ENCODE measurements at regions not wholly inside any gene's neighbourhood (a gene's known extent, or its start where the extent isn't known, plus 50 kb on each side); places are given as distances from the start of the nearest gene placed in this dataset.

DNA sequence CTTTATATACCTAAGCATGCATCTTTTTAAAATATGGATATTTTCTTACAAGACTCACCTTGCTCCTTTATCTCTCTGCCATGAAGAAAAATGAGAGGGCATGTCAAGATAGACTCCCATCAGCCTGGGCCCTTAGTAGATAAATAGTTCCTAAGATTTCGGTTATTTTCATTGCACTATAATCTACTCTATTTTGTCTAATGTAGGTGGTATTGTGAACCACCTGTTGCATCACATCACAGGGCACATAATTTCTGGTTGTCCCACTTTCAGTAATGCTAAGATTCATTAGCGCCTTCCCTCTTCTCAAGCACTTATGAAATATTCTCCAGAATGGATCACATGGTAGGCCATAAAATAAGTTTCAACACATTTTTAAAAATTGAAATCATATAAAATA, 202.5 kb upstream of the ADRA1B start:
- no peak for DNase-seq

DNA sequence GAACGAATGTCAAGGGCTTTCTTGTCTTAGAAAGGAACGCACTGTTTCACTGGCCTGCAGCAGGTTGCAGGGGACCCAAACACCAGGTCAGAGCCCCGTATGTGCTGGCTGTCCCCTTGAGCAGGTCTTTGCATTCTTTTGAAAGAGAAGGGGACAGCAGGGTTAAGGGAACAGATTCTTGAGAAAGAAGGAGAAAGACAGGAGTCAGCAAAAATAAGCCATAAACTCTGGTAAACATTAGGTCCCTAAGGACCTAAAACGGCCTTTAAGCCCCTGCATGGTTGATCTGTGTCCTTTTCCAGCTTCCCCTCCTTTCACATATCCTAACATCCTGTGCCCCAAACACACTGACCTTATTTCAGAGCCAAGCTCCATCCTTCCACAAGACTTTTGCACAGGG, 190.8 kb upstream of the ADRA1B start:
- DNase-seq: no peak

DNA sequence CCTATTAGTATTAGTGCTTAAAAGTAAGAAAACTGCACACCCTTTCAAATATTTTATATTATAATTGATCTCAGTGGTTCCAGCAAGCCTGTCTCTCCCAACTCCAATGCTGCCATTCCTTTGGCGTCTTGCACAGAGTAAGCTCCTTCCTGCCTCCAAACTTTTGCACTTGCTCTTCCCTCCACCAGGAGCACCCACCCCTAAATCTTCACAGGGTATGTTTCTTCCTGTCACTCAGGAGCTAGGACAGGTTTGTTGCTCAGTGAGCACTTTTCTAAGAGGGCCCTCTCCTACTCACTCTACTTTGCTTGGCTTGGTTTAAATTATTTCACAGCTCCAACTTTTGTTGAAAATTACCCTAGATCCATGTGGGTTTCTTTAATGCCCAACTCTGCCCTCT, 189.1 kb upstream of the ADRA1B start:
- DNase-seq: no peak

DNA sequence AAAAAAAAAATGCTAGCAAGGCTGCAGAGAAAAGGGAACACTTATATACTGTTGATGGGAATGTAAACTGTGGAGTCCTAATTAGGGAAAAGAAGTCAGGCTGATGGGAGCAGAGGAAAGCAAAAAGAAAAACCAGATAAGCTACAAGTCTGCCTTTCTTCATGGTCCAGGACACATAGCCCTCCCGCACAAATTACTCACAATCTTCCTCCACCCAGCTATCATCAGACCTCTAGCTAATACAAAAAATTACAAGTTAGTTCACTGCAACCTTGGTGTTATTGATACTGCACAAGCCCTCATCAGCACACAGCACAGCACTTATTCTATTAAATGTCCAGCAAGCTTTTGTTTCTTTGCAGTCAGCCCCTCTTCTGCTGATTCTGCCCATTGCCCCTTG, 186.0 kb upstream of the ADRA1B start:
- DNase-seq: no peak

DNA sequence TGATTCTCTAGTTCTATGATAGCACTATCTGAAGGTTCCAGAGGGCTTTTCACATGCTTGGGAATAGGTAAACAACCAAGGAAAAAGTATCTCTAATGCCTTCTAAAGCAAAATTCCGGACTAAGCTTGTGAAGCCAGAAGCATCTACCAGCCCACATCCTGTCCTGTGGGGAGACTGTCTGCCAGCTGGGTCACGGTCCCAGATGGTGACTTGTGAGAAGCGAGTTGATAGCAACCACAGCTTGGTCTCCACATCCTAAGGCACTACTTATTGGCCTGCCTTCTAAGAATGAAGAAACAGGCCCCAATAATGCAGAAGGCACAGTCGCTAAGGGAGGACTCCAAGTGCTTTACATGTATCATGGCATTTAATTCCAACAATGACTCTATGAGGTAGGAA, 184.1 kb upstream of the ADRA1B start:
- DNase-seq: peak; percentile 35

GRCh38 chr5:159734366-159734765, 181.9 kb upstream of the ADRA1B start:
- DNase-seq: no peak

DNA sequence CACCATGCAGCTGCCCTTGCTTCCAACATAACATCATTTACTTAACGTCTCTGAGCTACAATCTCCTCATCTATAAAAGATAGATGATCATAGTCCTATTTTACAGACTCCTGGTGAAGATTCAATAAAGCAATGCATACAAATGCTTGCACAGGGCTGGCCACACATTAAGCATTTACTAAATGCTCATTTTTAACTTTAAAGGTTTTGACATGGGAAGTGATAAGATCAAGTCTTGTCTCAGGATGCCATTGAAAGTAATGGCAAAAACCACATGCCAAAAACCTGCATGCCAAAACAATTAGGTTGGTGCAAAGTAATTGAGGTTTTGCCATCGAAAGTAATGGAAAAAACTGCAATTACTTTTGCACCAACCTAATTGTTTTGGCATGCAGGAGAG, 181.2 kb upstream of the ADRA1B start:
- DNase-seq: peak; percentile 8

GRCh38 chr5:159735749-159736660, 180.3 kb upstream of the ADRA1B start:
- peak; percentile 21 for DNase-seq

GRCh38 chr5:159736844-159737243, 179.4 kb upstream of the ADRA1B start:
- DNase-seq: no peak

- no peak for DNase-seq
Measured at GRCh38 chr5:159737263-159737662, 179.0 kb upstream of the ADRA1B start.

GRCh38 chr5:159741829-159742322, 174.4 kb upstream of the ADRA1B start:
- no peak for DNase-seq

DNA sequence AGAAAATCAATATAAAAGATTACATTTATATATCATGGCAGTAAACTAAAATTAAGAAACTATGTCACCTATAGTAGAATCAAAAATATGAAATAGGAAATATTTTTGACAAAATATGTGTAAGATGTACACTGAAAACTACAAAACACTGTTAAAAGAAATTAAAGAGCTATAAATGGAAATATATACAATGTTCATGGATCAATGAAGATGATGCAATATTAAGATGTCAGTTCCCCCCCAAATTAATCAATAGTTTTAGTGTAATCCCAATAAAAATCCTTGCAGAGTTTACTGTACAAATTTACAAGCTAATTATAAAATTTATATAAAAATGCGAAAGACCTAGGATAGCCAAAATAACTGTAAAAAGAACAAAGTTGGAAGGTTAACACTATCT, 173.0 kb upstream of the ADRA1B start:
- no peak for DNase-seq

- no peak for DNase-seq
Measured at GRCh38 chr5:159746707-159747106, 169.6 kb upstream of the ADRA1B start.

- DNase-seq: peak; percentile 69
Measured at GRCh38 chr5:159749146-159749545, 167.1 kb upstream of the ADRA1B start.

- no peak for DNase-seq
Measured at GRCh38 chr5:159750226-159750625, 166.1 kb upstream of the ADRA1B start.

GRCh38 chr5:159751459-159751858, 164.8 kb upstream of the ADRA1B start:
- DNase-seq: no peak

DNA sequence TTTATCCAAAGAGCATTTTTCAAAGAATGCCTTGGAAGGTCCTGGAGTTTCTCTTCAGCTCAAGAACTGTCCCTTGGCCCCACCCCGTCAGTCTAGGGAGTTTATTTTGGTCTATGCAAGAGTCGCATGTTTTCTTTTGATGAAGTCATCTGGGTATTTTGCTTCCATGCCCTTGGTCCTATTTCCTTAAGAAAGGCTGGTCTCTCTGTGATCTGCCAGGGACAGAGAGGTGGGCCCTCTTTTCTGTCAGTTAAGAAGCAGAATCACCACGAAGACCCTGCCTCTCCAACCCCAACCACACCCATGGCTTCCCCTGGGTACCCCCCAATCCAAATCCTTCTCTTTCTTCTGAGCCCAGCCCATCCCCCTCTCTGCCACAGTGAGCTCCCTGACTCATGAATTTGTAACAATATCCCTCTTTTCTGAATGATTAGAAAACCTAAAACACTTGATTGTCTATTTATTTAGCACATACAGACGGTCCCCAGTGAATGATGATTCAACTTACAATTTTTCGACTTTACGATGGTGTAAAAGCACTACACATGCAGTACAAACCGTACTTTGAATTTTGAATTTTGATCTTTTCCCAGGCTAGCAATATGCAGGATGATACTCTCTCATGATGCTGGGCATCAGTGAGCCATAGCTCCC, 163.5 kb upstream of the ADRA1B start:
- no peak for DNase-seq

DNA sequence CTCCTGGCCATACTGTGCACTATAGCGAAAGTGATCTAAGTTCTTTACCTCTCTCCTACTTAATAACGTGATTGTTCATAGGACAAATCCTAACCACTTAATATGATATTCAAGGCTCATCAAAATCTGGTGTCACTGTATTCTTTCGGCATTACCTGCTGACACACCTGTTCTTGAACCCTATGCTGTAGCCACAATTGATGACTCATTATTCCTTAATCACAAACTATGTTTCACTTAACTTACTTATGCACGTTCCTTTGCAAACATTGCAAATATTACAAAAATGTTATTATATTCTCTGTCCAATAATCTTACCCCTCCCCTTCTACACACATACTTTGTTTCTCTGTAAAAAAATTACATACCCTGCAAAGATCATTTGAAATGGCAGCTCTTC, 158.1 kb upstream of the ADRA1B start:
- DNase-seq: no peak

DNA sequence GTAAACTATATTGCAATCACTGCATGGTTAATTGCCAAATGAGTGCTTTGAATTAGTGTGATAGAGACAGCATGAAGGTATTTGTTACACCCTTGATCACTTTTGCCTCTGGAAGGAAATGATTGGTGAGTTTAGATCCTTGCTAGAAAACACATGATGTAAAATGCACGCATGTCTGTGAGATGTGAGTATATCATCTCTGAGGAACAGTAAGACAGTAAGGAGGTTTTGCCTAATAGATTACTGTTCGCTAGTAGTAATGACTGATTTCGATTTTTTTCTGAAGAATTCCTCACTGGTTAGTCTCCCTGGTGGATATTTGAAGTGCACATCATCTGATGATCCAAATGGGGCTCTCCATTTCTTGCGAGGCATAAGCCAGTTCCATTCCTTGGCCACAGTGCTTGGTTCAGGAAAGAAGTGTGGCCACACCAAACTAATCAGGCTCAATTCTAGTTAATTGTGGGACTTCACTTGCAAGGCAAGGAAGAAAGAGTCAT, 156.4 kb upstream of the ADRA1B start:
- DNase-seq: peak; percentile 66

GRCh38 chr5:159762921-159763320, 153.4 kb upstream of the ADRA1B start:
- no peak for DNase-seq

GRCh38 chr5:159763562-159763961, 152.7 kb upstream of the ADRA1B start:
- DNase-seq: no peak

- DNase-seq: peak; percentile 98
Measured at GRCh38 chr5:159764283-159765134, 151.8 kb upstream of the ADRA1B start.

GRCh38 chr5:159765135-159765433, 151.2 kb upstream of the ADRA1B start:
- DNase-seq: peak; percentile 64
